Astrocyte of the cerebellum (primary cell): ENCODE measurements at regions not wholly inside any gene's neighbourhood (a gene's known extent, or its start where the extent isn't known, plus 50 kb on each side); places are given as distances from the start of the nearest gene placed in this dataset.

Experiments used
- DNase-seq: peaks from one replicate; pipeline ENCODE4 v3.0.0-alpha.2; 2011; ENCODE audit warnings: low read depth
- H3K4me3 ChIP-seq: 2 replicates; pipeline ENCODE4 v1.5.1; 2011; ENCODE audit warnings: mild to moderate bottlenecking, low read depth, low read length, moderate library complexity
- CTCF ChIP-seq: IDR thresholded peaks from 2 replicates; pipeline ENCODE4 v1.5.1; 2012; ENCODE audit warnings: low read length, low read depth, moderate library complexity, mild to moderate bottlenecking; ENCODE audit errors: missing control alignments
- in situ Hi-C: cut with HindIII; loops from 2 replicates; pipeline ENCODE4 v1.10.0; 2017; ENCODE audit warnings: low sequenced_read_pairs

GRCh38 chr12:97960741-97961608, 498.4 kb downstream of the RMST start:
- TF ChIP-seq CTCF = peak; percentile 70

GRCh38 chr12:97967831-97968230, 505.2 kb downstream of the RMST start:
- TF ChIP-seq CTCF = no peak

More at GRCh38 chr12:97960741-97961608, 498.4 kb downstream of the RMST start:
- no peak for DNase-seq
- in situ Hi-C loops = no loop called here
- H3K4me3 ChIP-seq = no peak overlapping the region

DNA sequence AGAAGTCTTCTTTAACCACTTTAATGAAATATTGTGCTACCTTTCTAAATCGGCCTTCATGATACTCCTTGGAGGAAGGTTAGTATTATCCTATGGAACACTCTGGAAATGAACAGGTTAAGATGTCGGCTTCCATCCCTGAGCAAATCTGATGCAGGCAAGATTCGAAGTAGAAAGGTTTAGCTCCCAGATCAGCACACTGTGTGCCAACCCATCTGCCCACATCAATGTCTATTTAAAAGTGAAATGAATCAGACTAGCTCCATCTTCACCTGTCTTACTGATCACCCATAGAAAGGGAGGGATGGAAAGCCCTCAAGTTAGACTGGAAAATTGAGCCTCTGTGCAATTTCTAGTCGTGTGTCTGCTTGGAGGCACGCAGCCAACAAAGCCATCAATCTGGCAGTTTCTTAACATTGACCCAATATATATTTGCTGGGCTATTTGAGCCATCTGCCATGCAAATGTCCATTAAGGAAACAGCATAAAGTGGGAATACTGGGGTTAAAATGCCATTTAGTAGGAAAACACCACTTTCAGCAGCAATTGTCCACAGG, 506.1 kb downstream of the RMST start:
- DNase-seq = no peak
- in situ Hi-C loops = no loop called here
- H3K4me3 ChIP-seq = no peak overlapping the region
- TF ChIP-seq CTCF = no peak

More at GRCh38 chr12:97967831-97968230, 505.2 kb downstream of the RMST start:
- no peak overlapping the region for H3K4me3 ChIP-seq
- DNase-seq = no peak
- in situ Hi-C loops = no loop called here

GRCh38 chr12:97977870-97978405, 515.3 kb downstream of the RMST start:
- TF ChIP-seq CTCF = no peak
- in situ Hi-C loops = no loop called here
- no peak overlapping the region for H3K4me3 ChIP-seq
- DNase-seq = no peak

DNA sequence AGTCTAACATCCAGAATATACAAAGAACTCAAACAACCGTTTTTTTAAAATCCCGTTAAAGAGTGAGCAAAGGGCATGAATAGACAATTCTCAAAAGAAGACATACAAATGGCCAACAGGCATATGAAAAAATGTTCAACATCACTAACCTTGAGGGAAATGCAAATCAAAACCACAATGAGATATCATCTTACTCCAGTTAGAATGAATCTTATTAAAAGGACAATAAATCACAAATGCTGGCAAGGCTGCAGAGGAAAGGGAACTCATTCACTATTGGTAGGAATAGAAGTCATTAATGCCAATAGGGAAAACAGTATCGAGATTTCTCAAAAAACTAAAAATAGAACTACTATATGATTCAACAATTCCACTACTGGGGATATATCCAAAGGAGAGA, 520.1 kb downstream of the RMST start:
- H3K4me3 ChIP-seq = no peak overlapping the region
- in situ Hi-C loops = no loop called here
- no peak for DNase-seq
- TF ChIP-seq CTCF = no peak

- in situ Hi-C loops = no loop called here
- DNase-seq = no peak
- TF ChIP-seq CTCF = no peak
- H3K4me3 ChIP-seq = no peak overlapping the region
Measured at GRCh38 chr12:97983796-97984195, 521.2 kb downstream of the RMST start.
